Smooth muscle cell (in vitro differentiated cells): ENCODE measurements at regions not wholly inside any gene's neighbourhood (a gene's known extent, or its start where the extent isn't known, plus 50 kb on each side); places are given as distances from the start of the nearest gene placed in this dataset.
A peak's percentile ranks its signal among the peaks of the same experiment; 100 is the strongest.

Source experiments
- DNase-seq: peaks from one replicate; lab custom pipeline; 2025; ENCODE audit not compliant: unreplicated experiment; lab: John Stamatoyannopoulos, UW
- H2AFZ ChIP-seq: fragments of 200-600 bp; sonication (generic); 2 replicates; pipeline ENCODE4 v1.6.0; 2016; ENCODE audit warnings: antibody characterized with exemption, low read depth, mild to moderate bottlenecking
- H3F3A ChIP-seq: fragments of 200-600 bp; sonication (generic); 2 replicates; pipeline ENCODE4 v1.6.0; 2017; ENCODE audit warnings: antibody characterized with exemption, low read depth
- H3K27ac ChIP-seq: fragments of 200-600 bp; sonication (generic); 2 replicates; pipeline ENCODE4 v1.5.1; 2016; ENCODE audit warnings: low read depth, mild to moderate bottlenecking
- H3K27me3 ChIP-seq: fragments of 200-600 bp; sonication (generic); 2 replicates; pipeline ENCODE4 v1.6.1; 2016; ENCODE audit warnings: low read depth, mild to moderate bottlenecking
- H3K36me3 ChIP-seq: fragments of 200-600 bp; sonication (generic); 2 replicates; pipeline ENCODE4 v1.5.1; 2016; ENCODE audit warnings: low read depth
- H3K4me1 ChIP-seq: fragments of 200-600 bp; sonication (generic); 2 replicates; pipeline ENCODE4 v1.5.1; 2016; ENCODE audit warnings: low read depth
- H3K4me2 ChIP-seq: fragments of 200-600 bp; sonication (generic); 2 replicates; pipeline ENCODE4 v1.6.0; 2016; ENCODE audit warnings: mild to moderate bottlenecking
- H3K4me3 ChIP-seq: fragments of 200-600 bp; sonication (generic); 2 replicates; pipeline ENCODE4 v1.5.1; 2016; ENCODE audit warnings: mild to moderate bottlenecking
- H3K79me2 ChIP-seq: fragments of 200-600 bp; sonication (generic); 2 replicates; pipeline ENCODE4 v1.6.0; 2016; ENCODE audit warnings: low read depth, mild to moderate bottlenecking
- H3K9ac ChIP-seq: fragments of 200-600 bp; sonication (generic); 2 replicates; pipeline ENCODE4 v1.6.0; 2016; ENCODE audit warnings: low read depth
- H3K9me3 ChIP-seq: fragments of 200-600 bp; sonication (generic); replicated peaks from 2 replicates; pipeline ENCODE4 v1.5.1; 2016; ENCODE audit warnings: low read depth
- H4K20me1 ChIP-seq: fragments of 200-600 bp; sonication (generic); 2 replicates; pipeline ENCODE4 v1.6.0; 2016; ENCODE audit warnings: low read depth
- WGBS: methylation state at CpG from one replicate; pipeline ENCODE4 v1.1.7; 2016; ENCODE audit warnings: low lambda C conversion rate; 5-methylcytosine and 5-hydroxymethylcytosine counted together
- TF ChIP-seq, protein P1 (sequence below): fragments of 200-600 bp; sonication (generic); IDR thresholded peaks from 2 replicates; pipeline ENCODE4 v1.5.1; 2017; ENCODE audit warnings: borderline replicate concordance, mild to moderate bottlenecking, antibody characterized with exemption; ENCODE audit not compliant: insufficient read depth, poor library complexity, severe bottlenecking

GRCh38 chr1:96474985-96475743 is 246.4 kb upstream of the PTBP2 start:
- no peak for DNase-seq
- no peak overlapping the region for H2AFZ ChIP-seq
- TF ChIP-seq, protein P1, sequence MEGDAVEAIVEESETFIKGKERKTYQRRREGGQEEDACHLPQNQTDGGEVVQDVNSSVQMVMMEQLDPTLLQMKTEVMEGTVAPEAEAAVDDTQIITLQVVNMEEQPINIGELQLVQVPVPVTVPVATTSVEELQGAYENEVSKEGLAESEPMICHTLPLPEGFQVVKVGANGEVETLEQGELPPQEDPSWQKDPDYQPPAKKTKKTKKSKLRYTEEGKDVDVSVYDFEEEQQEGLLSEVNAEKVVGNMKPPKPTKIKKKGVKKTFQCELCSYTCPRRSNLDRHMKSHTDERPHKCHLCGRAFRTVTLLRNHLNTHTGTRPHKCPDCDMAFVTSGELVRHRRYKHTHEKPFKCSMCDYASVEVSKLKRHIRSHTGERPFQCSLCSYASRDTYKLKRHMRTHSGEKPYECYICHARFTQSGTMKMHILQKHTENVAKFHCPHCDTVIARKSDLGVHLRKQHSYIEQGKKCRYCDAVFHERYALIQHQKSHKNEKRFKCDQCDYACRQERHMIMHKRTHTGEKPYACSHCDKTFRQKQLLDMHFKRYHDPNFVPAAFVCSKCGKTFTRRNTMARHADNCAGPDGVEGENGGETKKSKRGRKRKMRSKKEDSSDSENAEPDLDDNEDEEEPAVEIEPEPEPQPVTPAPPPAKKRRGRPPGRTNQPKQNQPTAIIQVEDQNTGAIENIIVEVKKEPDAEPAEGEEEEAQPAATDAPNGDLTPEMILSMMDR: no peak
- no peaks in the 10 kb centered on the region for H3K36me3 ChIP-seq
- H3K27me3 ChIP-seq: no peaks in the 10 kb centered on the region
- peaks cover 14% of the 10 kb centered on the region for H3K4me1 ChIP-seq
- H3K79me2 ChIP-seq: no peaks in the 10 kb centered on the region
- no peaks in the 10 kb centered on the region for H3K9me3 ChIP-seq
- no peak overlapping the region for H3K4me2 ChIP-seq
- no peak overlapping the region for H3K9ac ChIP-seq
- 47% methylated on average over 7 of the region's 7 CpGs for WGBS
- no peak overlapping the region for H3K4me3 ChIP-seq
- no peak overlapping the region for H3K27ac ChIP-seq
- no peaks in the 10 kb centered on the region for H4K20me1 ChIP-seq
- H3F3A ChIP-seq: no peaks in the 10 kb centered on the region

- Histone ChIP-seq H4K20me1 (no peaks in the 10 kb centered on the region), H3K4me3 (no peak overlapping the region), H3K27me3 (no peaks in the 10 kb centered on the region), H3K4me2 (no peak overlapping the region), H3K9me3 (no peaks in the 10 kb centered on the region), H3K79me2 (no peaks in the 10 kb centered on the region), H3K4me1 (peaks cover 14% of the 10 kb centered on the region), H3K36me3 (no peaks in the 10 kb centered on the region), H2AFZ (no peak overlapping the region), H3K9ac (no peak overlapping the region), H3F3A (no peaks in the 10 kb centered on the region), H3K27ac (no peak overlapping the region)
- no peak for DNase-seq
- TF ChIP-seq, protein P1: no peak
- 42% methylated on average over 3 of the region's 3 CpGs for WGBS
Measured at GRCh38 chr1:96475903-96476302, 245.7 kb upstream of the PTBP2 start.

DNA sequence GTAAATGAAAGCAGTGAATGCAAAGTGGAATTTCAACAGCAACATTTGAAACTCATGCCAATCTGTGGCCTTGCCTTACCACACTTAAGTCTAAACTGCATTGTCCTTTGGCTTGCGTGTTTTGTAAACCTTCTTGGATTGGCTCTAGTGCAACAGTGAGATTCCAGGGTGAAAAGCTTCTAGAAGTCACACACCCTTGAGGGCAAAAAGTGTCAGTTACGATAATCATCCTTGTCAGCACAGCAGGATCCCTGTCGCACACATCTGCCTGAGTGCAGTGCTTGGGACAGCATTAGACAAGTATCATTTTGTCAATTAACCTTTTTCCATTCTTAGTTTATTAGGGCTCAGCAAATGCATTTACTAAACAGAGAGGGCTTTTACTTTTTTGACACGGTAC is 243.4 kb upstream of the PTBP2 start:
- H3K9ac ChIP-seq: no peak overlapping the region
- TF ChIP-seq, protein P1: no peak
- H3K27me3 ChIP-seq: no peaks in the 10 kb centered on the region
- 70% methylated on average over 4 of the region's 4 CpGs for WGBS
- no peak overlapping the region for H2AFZ ChIP-seq
- H3K36me3 ChIP-seq: no peaks in the 10 kb centered on the region
- no peaks in the 10 kb centered on the region for H3F3A ChIP-seq
- no peak for DNase-seq
- H3K4me2 ChIP-seq: no peak overlapping the region
- H3K4me3 ChIP-seq: no peak overlapping the region
- H3K27ac ChIP-seq: no peak overlapping the region
- no peaks in the 10 kb centered on the region for H3K9me3 ChIP-seq
- no peaks in the 10 kb centered on the region for H3K79me2 ChIP-seq
- H3K4me1 ChIP-seq: peaks cover 30% of the 10 kb centered on the region
- no peaks in the 10 kb centered on the region for H4K20me1 ChIP-seq

- no peaks in the 10 kb centered on the region for H3K9me3 ChIP-seq
- TF ChIP-seq, protein P1: no peak
- WGBS: 81% methylated on average over 2 of the region's 2 CpGs
- H2AFZ ChIP-seq: no peak overlapping the region
- H3K4me2 ChIP-seq: peak overlapping the region; percentile 79
- H3K4me1 ChIP-seq: peaks cover 17% of the 10 kb centered on the region
- no peaks in the 10 kb centered on the region for H3K27me3 ChIP-seq
- H3K27ac ChIP-seq: no peak overlapping the region
- H3K9ac ChIP-seq: no peak overlapping the region
- no peak overlapping the region for H3K4me3 ChIP-seq
- no peaks in the 10 kb centered on the region for H3K36me3 ChIP-seq
- no peaks in the 10 kb centered on the region for H4K20me1 ChIP-seq
- H3F3A ChIP-seq: no peaks in the 10 kb centered on the region
- H3K79me2 ChIP-seq: no peaks in the 10 kb centered on the region
- no peak for DNase-seq
Measured at GRCh38 chr1:96481409-96481808, 240.2 kb upstream of the PTBP2 start.
